ENCODE measurements at regions not wholly inside any gene's neighbourhood (a gene's known extent, or its start where the extent isn't known, plus 50 kb on each side); places are given as distances from the start of the nearest gene placed in this dataset.

DNA sequence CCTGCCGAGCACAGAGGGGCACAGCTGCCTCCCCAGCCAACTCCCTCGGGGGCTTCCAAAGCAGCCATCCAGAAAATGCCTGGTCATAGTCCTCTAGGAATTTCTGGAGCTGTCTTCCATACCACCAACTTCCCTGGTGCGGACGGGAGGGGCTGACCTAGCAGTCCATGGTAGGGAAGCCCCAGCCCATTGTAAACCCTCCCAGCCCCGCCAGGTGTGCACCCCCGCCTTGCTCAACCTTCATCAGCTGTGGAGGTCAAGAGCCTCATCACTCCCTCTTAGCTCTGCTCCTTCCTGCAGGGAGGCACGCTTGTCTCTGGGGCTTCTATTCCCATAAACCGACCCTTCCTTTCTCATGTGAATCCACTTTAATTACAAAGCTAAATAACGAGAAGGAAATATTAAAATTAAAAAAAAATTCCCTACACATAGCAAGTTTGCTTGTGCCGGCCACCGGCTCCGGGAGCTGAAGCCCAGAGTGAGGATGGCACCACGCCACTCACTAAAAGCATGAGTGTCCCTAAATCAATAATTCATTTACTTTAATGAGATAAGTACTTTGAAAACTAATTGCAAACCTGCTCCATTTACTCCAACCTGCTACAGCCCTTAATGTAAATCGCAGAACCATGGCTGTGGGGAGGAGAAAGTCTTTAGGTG lies 181.4 kb downstream of the ENGASE start:
- no peak for TF ChIP-seq EZH2 (IDR thresholded peaks at IDR 0.05; ENCODE audit: borderline replicate concordance, low read length)
- TF ChIP-seq CTCF (conservative IDR thresholded peaks at IDR 0.05 in 1 of 2, IDR thresholded peaks at IDR 0.05 in 1 of 2; ENCODE audit: extremely low read depth in 1 of 2, insufficient read depth in 1 of 2, low read depth in 1 of 2, low read length in 2 of 2), result no peak

Data from mammary epithelial cell (primary cell).